ENCODE measurements at regions not wholly inside any gene's neighbourhood (a gene's known extent, or its start where the extent isn't known, plus 50 kb on each side); places are given as distances from the start of the nearest gene placed in this dataset.

DNA sequence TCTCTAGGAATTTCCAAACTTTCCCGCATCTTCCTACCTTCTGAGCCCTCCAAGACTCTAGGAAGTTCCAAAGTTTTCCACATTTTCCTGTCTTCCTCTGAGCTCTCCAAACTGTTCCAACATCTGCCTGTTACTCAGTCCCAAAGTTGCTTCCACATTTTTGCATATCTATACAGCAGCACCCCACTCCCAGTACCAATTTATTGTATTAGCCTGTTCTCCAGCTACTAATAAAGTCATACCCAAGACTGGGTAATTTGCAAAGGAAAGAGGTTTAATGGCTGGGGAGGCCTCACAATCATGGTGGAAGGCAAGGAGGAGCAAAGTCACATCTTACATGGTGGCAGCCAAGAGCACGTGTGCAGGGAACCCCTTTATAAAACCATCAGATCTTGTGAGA is 82.9 kb upstream of the DSCAM start:
- intact Hi-C loops (cut with DNase I; ENCODE audit: low total_unique reads): no loop called here
- Histone ChIP-seq H3K9me3 (no peaks in the 10 kb centered on the region), H3K27me3 (no peaks in the 10 kb centered on the region), H3K36me3 (no peaks in the 10 kb centered on the region), H3K4me1 (no peaks in the 10 kb centered on the region), H3K27ac (no peak overlapping the region), H3K4me3 (no peak overlapping the region)
- TF ChIP-seq, protein P1, sequence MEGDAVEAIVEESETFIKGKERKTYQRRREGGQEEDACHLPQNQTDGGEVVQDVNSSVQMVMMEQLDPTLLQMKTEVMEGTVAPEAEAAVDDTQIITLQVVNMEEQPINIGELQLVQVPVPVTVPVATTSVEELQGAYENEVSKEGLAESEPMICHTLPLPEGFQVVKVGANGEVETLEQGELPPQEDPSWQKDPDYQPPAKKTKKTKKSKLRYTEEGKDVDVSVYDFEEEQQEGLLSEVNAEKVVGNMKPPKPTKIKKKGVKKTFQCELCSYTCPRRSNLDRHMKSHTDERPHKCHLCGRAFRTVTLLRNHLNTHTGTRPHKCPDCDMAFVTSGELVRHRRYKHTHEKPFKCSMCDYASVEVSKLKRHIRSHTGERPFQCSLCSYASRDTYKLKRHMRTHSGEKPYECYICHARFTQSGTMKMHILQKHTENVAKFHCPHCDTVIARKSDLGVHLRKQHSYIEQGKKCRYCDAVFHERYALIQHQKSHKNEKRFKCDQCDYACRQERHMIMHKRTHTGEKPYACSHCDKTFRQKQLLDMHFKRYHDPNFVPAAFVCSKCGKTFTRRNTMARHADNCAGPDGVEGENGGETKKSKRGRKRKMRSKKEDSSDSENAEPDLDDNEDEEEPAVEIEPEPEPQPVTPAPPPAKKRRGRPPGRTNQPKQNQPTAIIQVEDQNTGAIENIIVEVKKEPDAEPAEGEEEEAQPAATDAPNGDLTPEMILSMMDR (IDR thresholded peaks at IDR 0.05): no peak
- no peak for TF ChIP-seq POLR2A (IDR thresholded peaks at IDR 0.05)
- no peak for DNase-seq

DNA sequence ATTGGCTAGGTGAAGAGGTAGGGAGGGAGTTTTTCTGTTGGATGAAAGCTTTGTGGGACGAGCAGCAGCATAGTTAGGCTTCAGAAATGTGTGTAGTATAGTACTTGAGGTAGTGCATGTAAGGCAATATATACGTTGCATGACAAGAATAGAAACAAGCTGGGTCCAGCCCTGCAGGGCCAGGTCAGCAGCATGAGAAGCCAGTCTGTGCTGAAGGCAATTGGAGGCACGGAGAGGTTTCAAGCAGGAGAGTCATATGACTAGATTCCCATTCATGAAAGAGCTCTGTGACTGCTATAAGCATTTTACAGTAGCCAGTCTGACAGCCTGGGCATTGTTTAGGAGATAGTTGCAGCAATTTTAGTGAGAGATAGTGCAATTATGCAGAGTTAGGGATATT is 84.2 kb upstream of the DSCAM start:
- DNase-seq: no peak
- Histone ChIP-seq H3K4me1 (no peaks in the 10 kb centered on the region), H3K9me3 (no peaks in the 10 kb centered on the region), H3K4me3 (no peak overlapping the region), H3K27me3 (no peaks in the 10 kb centered on the region), H3K36me3 (no peaks in the 10 kb centered on the region), H3K27ac (no peak overlapping the region)
- TF ChIP-seq POLR2A (IDR thresholded peaks at IDR 0.05): no peak
- TF ChIP-seq, protein P1 (IDR thresholded peaks at IDR 0.05): no peak
- intact Hi-C loops (cut with DNase I; ENCODE audit: low total_unique reads): no loop called here

DNA sequence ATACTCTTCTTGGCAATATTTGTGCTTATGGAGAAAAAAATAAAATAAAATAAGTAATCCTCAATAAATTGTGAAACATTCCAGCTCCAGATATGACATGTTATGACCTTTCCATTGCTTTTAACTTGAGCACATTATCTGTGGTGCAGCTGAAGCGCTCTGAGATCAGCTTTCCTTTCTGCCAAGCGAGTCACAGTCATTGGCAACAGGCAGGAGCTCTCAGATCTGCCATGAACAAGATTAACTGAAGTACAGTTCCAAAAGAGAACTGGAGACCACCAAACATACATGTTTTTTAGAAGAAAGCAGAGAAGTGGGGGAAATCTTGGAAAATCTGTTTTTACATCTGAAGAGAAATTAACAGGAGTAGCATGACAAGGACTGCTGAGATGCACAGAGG is 89.2 kb upstream of the DSCAM start:
- Histone ChIP-seq H3K4me3 (no peak overlapping the region), H3K9me3 (no peaks in the 10 kb centered on the region), H3K27me3 (no peaks in the 10 kb centered on the region), H3K27ac (no peak overlapping the region), H3K36me3 (no peaks in the 10 kb centered on the region), H3K4me1 (no peaks in the 10 kb centered on the region)
- intact Hi-C loops (cut with DNase I; ENCODE audit: low total_unique reads): no loop called here
- DNase-seq: no peak
- no peak for TF ChIP-seq POLR2A (IDR thresholded peaks at IDR 0.05)
- TF ChIP-seq, protein P1 (IDR thresholded peaks at IDR 0.05): no peak

DNA sequence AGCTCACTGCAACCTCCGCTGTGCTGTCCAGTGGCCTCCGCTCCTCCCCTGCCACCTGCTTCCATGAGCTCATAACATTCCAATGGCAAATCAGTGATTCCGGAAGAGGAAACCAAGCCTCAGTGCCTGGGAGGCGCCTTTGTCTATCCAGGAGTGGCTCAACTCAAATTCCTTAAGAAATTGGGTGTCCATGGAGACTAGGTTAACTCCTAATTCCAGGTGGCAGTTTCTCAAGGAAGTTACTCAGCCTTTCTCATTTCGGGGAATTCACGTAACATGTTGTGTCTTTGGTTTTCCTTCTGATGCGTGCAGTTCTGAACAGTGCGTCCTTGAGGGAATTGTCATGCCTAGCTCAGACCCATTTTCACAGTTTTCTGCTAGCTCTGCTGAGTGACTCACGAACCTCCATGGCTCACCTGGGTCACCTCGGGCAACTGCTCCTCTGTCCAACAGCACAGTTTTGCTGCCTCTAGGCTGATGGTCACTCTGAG is 89.9 kb upstream of the DSCAM start:
- Histone ChIP-seq H3K27me3 (no peaks in the 10 kb centered on the region), H3K27ac (no peak overlapping the region), H3K4me1 (no peaks in the 10 kb centered on the region), H3K9me3 (no peaks in the 10 kb centered on the region), H3K4me3 (no peak overlapping the region), H3K36me3 (no peaks in the 10 kb centered on the region)
- no peak for TF ChIP-seq POLR2A (IDR thresholded peaks at IDR 0.05)
- TF ChIP-seq, protein P1 (IDR thresholded peaks at IDR 0.05): no peak
- no peak for DNase-seq
- intact Hi-C loops (cut with DNase I; ENCODE audit: low total_unique reads): no loop called here

DNA sequence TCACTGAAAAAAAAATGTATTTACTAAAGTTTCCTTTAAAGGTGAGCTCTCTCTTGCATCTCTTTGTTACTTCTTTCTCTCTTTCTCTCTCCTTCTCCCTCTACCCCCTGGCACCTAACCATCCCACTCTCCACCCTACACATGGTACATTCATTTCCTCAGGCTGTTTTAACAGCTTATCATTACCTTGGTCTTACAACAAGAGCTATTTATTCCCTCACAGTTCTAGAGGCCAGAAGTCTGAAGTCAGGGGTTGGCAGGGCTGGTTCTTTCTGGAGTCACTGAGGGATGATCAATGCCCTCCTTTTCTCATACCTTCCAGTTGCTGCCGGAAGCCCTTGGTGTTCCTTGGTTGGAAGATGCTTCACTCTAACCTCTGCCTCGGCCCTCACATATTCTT is 91.1 kb upstream of the DSCAM start:
- Histone ChIP-seq H3K4me3 (no peak overlapping the region), H3K27ac (no peak overlapping the region), H3K4me1 (no peaks in the 10 kb centered on the region), H3K36me3 (no peaks in the 10 kb centered on the region), H3K27me3 (no peaks in the 10 kb centered on the region), H3K9me3 (no peaks in the 10 kb centered on the region)
- DNase-seq: no peak
- TF ChIP-seq POLR2A (IDR thresholded peaks at IDR 0.05): no peak
- TF ChIP-seq, protein P1 (IDR thresholded peaks at IDR 0.05): no peak
- intact Hi-C loops (cut with DNase I; ENCODE audit: low total_unique reads): no loop called here
